Mesothelial cell of epicardium (in vitro differentiated cells): ENCODE measurements at regions not wholly inside any gene's neighbourhood (a gene's known extent, or its start where the extent isn't known, plus 50 kb on each side); places are given as distances from the start of the nearest gene placed in this dataset.

ENCODE experiments used
- DNase-seq, 2 experiments: peaks; one replicate each; pipeline ENCODE4 v3.0.0; 2021; ENCODE audit warnings: low spot score in 2 of 2; ENCODE audit not compliant: unreplicated experiment in 2 of 2
- H3K27ac Mint-ChIP-seq: 2 replicates; pipeline ENCODE4 v1.8.0; 2021; ENCODE audit warnings: mixed read lengths
- H3K27me3 Mint-ChIP-seq: 2 replicates; pipeline ENCODE4 v1.8.0; 2021; ENCODE audit warnings: low read depth, mixed read lengths
- H3K36me3 Mint-ChIP-seq: 2 replicates; pipeline ENCODE4 v1.8.0; 2021; ENCODE audit warnings: mixed read lengths
- H3K4me1 Mint-ChIP-seq: 2 replicates; pipeline ENCODE4 v1.8.0; 2021; ENCODE audit warnings: mixed read lengths
- H3K4me3 Mint-ChIP-seq: 2 replicates; pipeline ENCODE4 v1.8.0; 2021; ENCODE audit warnings: mild to moderate bottlenecking, moderate library complexity, mixed read lengths
- H3K9me3 Mint-ChIP-seq: 2 replicates; pipeline ENCODE4 v1.8.0; 2021; ENCODE audit warnings: mixed read lengths
- CTCF ChIP-seq: fragments of 200-600 bp; sonication (generic); IDR thresholded peaks from one replicate; pipeline ENCODE4 v1.5.0; 2021; ENCODE audit warnings: antibody characterized with exemption; ENCODE audit not compliant: unreplicated experiment

DNA sequence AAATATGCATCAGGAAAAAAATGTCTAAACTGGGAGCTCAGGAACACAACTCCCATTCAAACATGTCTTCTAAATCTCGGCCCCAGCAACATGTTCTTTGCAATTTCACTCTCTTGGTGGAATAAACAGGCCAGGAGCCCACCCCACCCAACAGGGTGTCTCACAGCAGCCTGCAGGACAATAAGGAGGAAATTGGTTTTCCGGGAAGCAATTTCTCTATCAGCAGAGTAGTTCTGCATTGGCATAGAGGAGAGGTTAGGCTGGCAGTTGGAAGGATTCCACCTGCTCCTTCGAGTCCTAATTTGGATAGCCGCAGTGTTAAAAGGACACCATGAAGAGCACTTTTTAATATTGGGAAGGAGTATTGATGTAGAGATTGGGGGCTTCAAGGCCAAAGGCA is 55.9 kb upstream of the BARX2 start:
- H3K4me1 Mint-ChIP-seq = peaks cover 39% of the 10 kb centered on the region
- DNase-seq = no peak
- TF ChIP-seq CTCF = no peak
- no peaks in the 10 kb centered on the region for H3K27me3 Mint-ChIP-seq
- no peak overlapping the region for H3K4me3 Mint-ChIP-seq
- H3K27ac Mint-ChIP-seq = no peak overlapping the region
- no peaks in the 10 kb centered on the region for H3K9me3 Mint-ChIP-seq
- no peaks in the 10 kb centered on the region for H3K36me3 Mint-ChIP-seq

DNA sequence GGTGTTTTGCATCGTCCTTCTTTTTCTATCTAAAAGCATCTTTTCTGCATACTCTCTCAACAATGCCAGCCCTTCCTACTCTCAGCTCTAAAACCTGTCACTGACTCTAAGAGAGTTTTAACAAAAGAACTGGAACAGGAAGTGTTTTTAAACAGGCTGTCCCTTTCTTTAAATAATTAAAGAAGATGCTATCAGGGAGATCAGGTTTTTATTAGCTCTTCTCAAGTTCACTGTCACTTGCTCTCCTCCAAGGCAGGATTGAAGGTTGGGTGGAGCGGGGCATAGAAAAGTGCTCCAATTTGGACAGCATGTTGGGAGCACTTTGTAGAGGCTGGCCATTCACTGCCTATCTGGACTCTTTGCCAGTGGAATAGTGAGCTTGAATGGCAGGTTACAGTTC is 56.4 kb upstream of the BARX2 start:
- no peak overlapping the region for H3K4me3 Mint-ChIP-seq
- TF ChIP-seq CTCF = no peak
- H3K36me3 Mint-ChIP-seq = no peaks in the 10 kb centered on the region
- no peak for DNase-seq
- H3K27ac Mint-ChIP-seq = no peak overlapping the region
- H3K9me3 Mint-ChIP-seq = no peaks in the 10 kb centered on the region
- H3K27me3 Mint-ChIP-seq = no peaks in the 10 kb centered on the region
- H3K4me1 Mint-ChIP-seq = peaks cover 36% of the 10 kb centered on the region

GRCh38 chr11:129317571-129317970 is 58.1 kb upstream of the BARX2 start:
- Mint-ChIP-seq H3K36me3 (no peaks in the 10 kb centered on the region), H3K4me1 (peaks cover 41% of the 10 kb centered on the region), H3K9me3 (no peaks in the 10 kb centered on the region), H3K4me3 (no peak overlapping the region), H3K27me3 (no peaks in the 10 kb centered on the region), H3K27ac (no peak overlapping the region)
- no peak for DNase-seq
- TF ChIP-seq CTCF = no peak

DNA sequence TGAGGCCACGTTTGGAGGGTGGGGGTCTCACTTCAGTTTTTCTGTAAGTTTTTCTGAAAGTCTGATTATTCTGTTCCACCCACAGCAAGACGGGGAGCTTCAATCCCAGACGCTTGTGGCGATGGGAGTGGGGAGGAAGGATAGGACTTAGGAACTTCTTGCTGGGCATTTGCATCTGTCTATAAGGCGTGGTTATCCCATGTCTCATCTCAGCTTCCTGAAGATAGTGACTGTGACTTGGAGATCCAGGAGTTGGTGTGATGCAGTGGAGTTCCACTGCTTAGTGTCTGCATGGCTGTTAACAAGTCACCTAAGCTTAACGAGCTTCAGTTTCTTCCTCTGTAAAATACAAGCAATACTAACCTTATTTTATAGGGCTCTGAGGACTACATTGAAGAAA is 58.9 kb upstream of the BARX2 start:
- H3K9me3 Mint-ChIP-seq = no peaks in the 10 kb centered on the region

DNA sequence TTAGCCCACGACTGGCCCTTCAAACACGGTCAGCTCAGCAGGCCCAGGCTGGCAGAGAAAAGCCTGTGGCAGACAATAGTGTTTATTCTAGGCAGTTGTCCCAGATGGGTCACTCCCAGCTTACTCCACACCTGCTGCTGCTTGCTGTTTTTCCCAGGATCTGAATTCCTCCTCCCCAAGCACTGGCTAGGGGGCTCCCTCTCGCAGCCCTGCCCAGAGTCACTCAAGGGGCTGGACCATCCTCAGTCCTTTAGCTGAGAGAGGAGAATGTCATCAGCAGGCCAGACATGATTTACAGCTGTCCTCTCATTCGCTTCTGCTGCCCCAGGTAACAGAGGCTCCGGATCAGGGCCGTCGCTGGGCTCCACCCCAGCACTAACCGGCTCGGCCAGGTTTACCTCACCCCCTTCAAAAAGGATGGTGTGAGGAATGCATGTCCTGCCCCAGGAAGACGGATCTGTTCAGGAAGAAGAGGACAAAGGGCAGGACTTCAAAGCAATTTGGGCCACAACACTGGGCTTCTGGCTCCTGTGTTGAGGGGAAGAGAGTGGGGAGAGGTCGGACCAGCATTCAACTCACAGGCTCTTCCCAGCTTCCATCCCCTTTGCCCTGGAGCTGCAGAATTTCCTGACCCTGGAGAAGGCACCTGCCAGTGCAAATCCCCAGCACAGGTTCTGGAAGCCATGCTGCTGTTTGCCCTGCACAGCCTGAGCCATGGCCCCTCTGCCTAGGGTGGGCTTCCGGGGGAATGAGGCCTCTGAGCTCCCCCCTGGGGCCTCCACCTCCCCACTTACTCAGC is 59.7 kb upstream of the BARX2 start:
- Mint-ChIP-seq H3K4me3 (no peak overlapping the region), H3K27ac (peak overlapping the region; percentile 81), H3K36me3 (no peaks in the 10 kb centered on the region), H3K9me3 (no peaks in the 10 kb centered on the region), H3K27me3 (no peaks in the 10 kb centered on the region), H3K4me1 (peaks cover 47% of the 10 kb centered on the region)
- no peak for TF ChIP-seq CTCF
- DNase-seq = no peak

More for the DNA sequence above, 58.9 kb upstream of the BARX2 start:
- Mint-ChIP-seq H3K4me1 (peaks cover 47% of the 10 kb centered on the region), H3K27me3 (no peaks in the 10 kb centered on the region), H3K4me3 (no peak overlapping the region), H3K27ac (no peak overlapping the region), H3K36me3 (no peaks in the 10 kb centered on the region)
- no peak for DNase-seq
- TF ChIP-seq CTCF = no peak
